Panc1 (cell line): ENCODE measurements at regions not wholly inside any gene's neighbourhood (a gene's known extent, or its start where the extent isn't known, plus 50 kb on each side); places are given as distances from the start of the nearest gene placed in this dataset.

Experiments used
- POLR2AphosphoS5 ChIP-seq: IDR thresholded peaks from 2 replicates; pipeline ENCODE4 v1.6.1; 2012; ENCODE audit warnings: mild to moderate bottlenecking, low read depth, low read length, moderate library complexity
- TF ChIP-seq, protein P1 (sequence below): fragments of 450-650 bp; IDR thresholded peaks from 2 replicates; pipeline ENCODE4 v1.5.1; 2017; ENCODE audit warnings: mild to moderate bottlenecking
- TF ChIP-seq, protein P2 (sequence below), 2 experiments: IDR thresholded peaks; 2 replicates each; pipeline ENCODE4 v1.6.1; 2011 to 2012; ENCODE audit warnings: low read depth in 2 of 2, control low read depth in 1 of 2, low read length in 1 of 2, mild to moderate bottlenecking in 1 of 2, moderate library complexity in 1 of 2; ENCODE audit not compliant: insufficient read depth in 1 of 2

DNA sequence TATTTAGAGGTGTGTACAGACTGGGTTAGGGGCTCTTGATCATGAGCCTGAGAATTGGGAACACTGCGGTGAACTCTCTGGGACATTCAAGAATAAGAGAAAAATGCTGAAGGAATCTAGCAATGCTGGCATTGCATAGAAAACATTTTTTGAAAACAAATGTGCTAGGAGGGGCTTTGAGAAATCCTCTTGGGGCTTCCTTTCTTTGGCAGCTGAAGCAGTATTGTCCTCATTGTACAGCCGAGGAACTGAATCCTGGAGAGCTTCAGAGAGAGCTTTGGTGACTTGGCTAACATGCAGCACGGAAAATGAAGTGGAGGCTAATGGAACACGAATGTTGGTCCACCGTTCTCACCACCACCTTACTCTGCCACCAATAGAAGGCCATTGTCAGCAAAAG, 107.3 kb upstream of the EFEMP1 start:
- TF ChIP-seq, protein P1, sequence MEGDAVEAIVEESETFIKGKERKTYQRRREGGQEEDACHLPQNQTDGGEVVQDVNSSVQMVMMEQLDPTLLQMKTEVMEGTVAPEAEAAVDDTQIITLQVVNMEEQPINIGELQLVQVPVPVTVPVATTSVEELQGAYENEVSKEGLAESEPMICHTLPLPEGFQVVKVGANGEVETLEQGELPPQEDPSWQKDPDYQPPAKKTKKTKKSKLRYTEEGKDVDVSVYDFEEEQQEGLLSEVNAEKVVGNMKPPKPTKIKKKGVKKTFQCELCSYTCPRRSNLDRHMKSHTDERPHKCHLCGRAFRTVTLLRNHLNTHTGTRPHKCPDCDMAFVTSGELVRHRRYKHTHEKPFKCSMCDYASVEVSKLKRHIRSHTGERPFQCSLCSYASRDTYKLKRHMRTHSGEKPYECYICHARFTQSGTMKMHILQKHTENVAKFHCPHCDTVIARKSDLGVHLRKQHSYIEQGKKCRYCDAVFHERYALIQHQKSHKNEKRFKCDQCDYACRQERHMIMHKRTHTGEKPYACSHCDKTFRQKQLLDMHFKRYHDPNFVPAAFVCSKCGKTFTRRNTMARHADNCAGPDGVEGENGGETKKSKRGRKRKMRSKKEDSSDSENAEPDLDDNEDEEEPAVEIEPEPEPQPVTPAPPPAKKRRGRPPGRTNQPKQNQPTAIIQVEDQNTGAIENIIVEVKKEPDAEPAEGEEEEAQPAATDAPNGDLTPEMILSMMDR = no peak
- TF ChIP-seq POLR2AphosphoS5 = no peak
- TF ChIP-seq, protein P2, sequence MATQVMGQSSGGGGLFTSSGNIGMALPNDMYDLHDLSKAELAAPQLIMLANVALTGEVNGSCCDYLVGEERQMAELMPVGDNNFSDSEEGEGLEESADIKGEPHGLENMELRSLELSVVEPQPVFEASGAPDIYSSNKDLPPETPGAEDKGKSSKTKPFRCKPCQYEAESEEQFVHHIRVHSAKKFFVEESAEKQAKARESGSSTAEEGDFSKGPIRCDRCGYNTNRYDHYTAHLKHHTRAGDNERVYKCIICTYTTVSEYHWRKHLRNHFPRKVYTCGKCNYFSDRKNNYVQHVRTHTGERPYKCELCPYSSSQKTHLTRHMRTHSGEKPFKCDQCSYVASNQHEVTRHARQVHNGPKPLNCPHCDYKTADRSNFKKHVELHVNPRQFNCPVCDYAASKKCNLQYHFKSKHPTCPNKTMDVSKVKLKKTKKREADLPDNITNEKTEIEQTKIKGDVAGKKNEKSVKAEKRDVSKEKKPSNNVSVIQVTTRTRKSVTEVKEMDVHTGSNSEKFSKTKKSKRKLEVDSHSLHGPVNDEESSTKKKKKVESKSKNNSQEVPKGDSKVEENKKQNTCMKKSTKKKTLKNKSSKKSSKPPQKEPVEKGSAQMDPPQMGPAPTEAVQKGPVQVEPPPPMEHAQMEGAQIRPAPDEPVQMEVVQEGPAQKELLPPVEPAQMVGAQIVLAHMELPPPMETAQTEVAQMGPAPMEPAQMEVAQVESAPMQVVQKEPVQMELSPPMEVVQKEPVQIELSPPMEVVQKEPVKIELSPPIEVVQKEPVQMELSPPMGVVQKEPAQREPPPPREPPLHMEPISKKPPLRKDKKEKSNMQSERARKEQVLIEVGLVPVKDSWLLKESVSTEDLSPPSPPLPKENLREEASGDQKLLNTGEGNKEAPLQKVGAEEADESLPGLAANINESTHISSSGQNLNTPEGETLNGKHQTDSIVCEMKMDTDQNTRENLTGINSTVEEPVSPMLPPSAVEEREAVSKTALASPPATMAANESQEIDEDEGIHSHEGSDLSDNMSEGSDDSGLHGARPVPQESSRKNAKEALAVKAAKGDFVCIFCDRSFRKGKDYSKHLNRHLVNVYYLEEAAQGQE (IDR thresholded peaks at IDR 0.05; ENCODE audit: insufficient read depth in 1 of 2, low read depth in 2 of 2, low read length in 1 of 2) = no peak
